Neural cell (in vitro differentiated cells): ENCODE measurements at regions not wholly inside any gene's neighbourhood (a gene's known extent, or its start where the extent isn't known, plus 50 kb on each side); places are given as distances from the start of the nearest gene placed in this dataset.

ENCODE experiments used
- H2AFZ ChIP-seq: fragments of 200-600, 300-800 bp; sonication (generic), shearing (Covaris generic); 2 replicates; pipeline ENCODE4 v1.6.0; 2014; ENCODE audit warnings: low read depth, mild to moderate bottlenecking, antibody characterized with exemption, low read length, moderate library complexity
- H3F3A ChIP-seq: fragments of 200-600 bp; shearing (Covaris generic); 2 replicates; pipeline ENCODE4 v1.6.1; 2016; ENCODE audit warnings: mild to moderate bottlenecking, moderate library complexity, mixed read lengths, antibody characterized with exemption, low read length; ENCODE audit not compliant: insufficient read depth, poor library complexity, severe bottlenecking
- H3K27ac ChIP-seq: fragments of 200-600, 300-800 bp; sonication (generic), shearing (Covaris generic); 2 replicates; pipeline ENCODE4 v1.5.1; 2014; ENCODE audit warnings: mild to moderate bottlenecking, low read length, moderate library complexity
- H3K27me3 ChIP-seq: fragments of 300-800, 200-600 bp; sonication (generic), shearing (Covaris generic); 2 replicates; pipeline ENCODE4 v1.6.0; 2014; ENCODE audit warnings: mild to moderate bottlenecking, low read depth, low read length, moderate library complexity; ENCODE audit not compliant: insufficient read depth
- H3K36me3 ChIP-seq: fragments of 300-800, 200-600 bp; sonication (generic), shearing (Covaris generic); 2 replicates; pipeline ENCODE4 v1.5.1; 2014; ENCODE audit warnings: mild to moderate bottlenecking, antibody characterized with exemption, low read length, moderate library complexity; ENCODE audit not compliant: insufficient read depth
- H3K4me2 ChIP-seq: fragments of 300-800, 200-600 bp; sonication (generic), shearing (Covaris generic); 2 replicates; pipeline ENCODE4 v1.6.0; 2014; ENCODE audit warnings: mild to moderate bottlenecking, low read length
- H3K4me3 ChIP-seq: fragments of 300-800, 200-600 bp; sonication (generic), shearing (Covaris generic); 2 replicates; pipeline ENCODE4 v1.5.1; 2014; ENCODE audit warnings: mild to moderate bottlenecking, low read length, moderate library complexity
- H3K79me2 ChIP-seq: fragments of 200-600 bp; shearing (Covaris generic); replicated peaks from 2 replicates; pipeline ENCODE4 v1.6.0; 2014; ENCODE audit warnings: mild to moderate bottlenecking, low read length, moderate library complexity; ENCODE audit not compliant: insufficient read depth
- H3K9ac ChIP-seq: fragments of 300-800, 200-600 bp; sonication (generic), shearing (Covaris generic); 2 replicates; pipeline ENCODE4 v1.6.1; 2016; ENCODE audit warnings: mild to moderate bottlenecking, low read length, mixed read lengths
- H3K9me2 ChIP-seq: fragments of 200-600 bp; shearing (Covaris generic); 2 replicates; pipeline ENCODE4 v1.6.1; 2016; ENCODE audit warnings: mild to moderate bottlenecking, low read length, mixed read lengths; ENCODE audit not compliant: insufficient read depth
- H3K9me3 ChIP-seq: fragments of 200-600, 300-800 bp; sonication (generic), shearing (Covaris generic); 2 replicates; pipeline ENCODE4 v1.6.1; 2016; ENCODE audit warnings: mild to moderate bottlenecking, mixed run types, low read length, moderate library complexity, mixed read lengths
- H4K20me1 ChIP-seq: fragments of 200-600 bp; shearing (Covaris generic); 2 replicates; pipeline ENCODE4 v1.6.1; 2016; ENCODE audit warnings: mild to moderate bottlenecking, mixed run types; ENCODE audit not compliant: insufficient read depth
- EP300 ChIP-seq: fragments of 450-650 bp; conservative IDR thresholded peaks from 2 replicates; pipeline ENCODE4 v1.6.1; 2014; ENCODE audit warnings: antibody characterized with exemption, mild to moderate bottlenecking, moderate library complexity; ENCODE audit not compliant: poor library complexity, severe bottlenecking
- EZH2 ChIP-seq: fragments of 200-600, 300-800 bp; shearing (Covaris generic), sonication (generic); IDR thresholded peaks from 2 replicates; pipeline ENCODE4 v1.6.1; 2014; ENCODE audit warnings: antibody characterized with exemption, low read length, borderline replicate concordance, mild to moderate bottlenecking; ENCODE audit not compliant: insufficient read depth, poor library complexity, severe bottlenecking
- MXI1 ChIP-seq: fragments of 450-650 bp; conservative IDR thresholded peaks from 2 replicates; pipeline ENCODE4 v1.6.1; 2014; ENCODE audit warnings: antibody characterized with exemption, mild to moderate bottlenecking; ENCODE audit not compliant: poor library complexity, severe bottlenecking
- POLR2AphosphoS5 ChIP-seq: IDR thresholded peaks from 2 replicates; pipeline ENCODE4 v1.6.1; 2012
- RAD21 ChIP-seq: fragments of 450-650 bp; conservative IDR thresholded peaks from 2 replicates; pipeline ENCODE4 v1.6.1; 2014; ENCODE audit warnings: antibody characterized with exemption, mild to moderate bottlenecking, moderate library complexity
- SMC3 ChIP-seq: fragments of 450-650 bp; conservative IDR thresholded peaks from 2 replicates; pipeline ENCODE4 v1.6.1; 2014; ENCODE audit warnings: antibody characterized with exemption, mild to moderate bottlenecking, moderate library complexity; ENCODE audit not compliant: poor library complexity
- TAF1 ChIP-seq: IDR thresholded peaks from 2 replicates; pipeline ENCODE4 v1.6.1; 2012; ENCODE audit warnings: low read depth
- TF ChIP-seq, protein P1 (sequence below): IDR thresholded peaks from 2 replicates; pipeline ENCODE4 v1.6.1; 2012; ENCODE audit warnings: borderline replicate concordance
- TF ChIP-seq, protein P2 (sequence below): fragments of 450-650 bp; IDR thresholded peaks from 2 replicates; pipeline ENCODE4 v1.5.1; 2014; ENCODE audit warnings: antibody characterized with exemption, mild to moderate bottlenecking, moderate library complexity; ENCODE audit not compliant: poor library complexity, severe bottlenecking

DNA sequence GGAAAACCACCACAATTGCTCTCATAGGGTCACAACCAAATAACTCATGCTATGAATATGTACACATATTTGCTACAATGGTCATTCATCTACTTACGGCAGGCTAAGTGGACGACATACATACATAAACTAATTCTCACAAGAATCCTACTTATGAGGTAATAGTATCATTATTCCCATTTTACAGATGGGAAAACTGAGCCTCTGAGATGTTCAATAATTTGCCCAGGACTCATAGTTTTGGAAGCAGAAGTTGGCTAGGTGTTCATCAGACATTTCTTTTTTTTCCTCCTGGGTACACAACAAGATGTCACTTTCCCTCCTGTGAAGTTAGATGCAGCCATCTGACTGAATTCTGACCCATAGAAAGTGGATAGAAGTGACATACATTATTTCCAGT lies 89.0 kb upstream of the PKDCC start:
- no peak overlapping the region for H3K27ac ChIP-seq

DNA sequence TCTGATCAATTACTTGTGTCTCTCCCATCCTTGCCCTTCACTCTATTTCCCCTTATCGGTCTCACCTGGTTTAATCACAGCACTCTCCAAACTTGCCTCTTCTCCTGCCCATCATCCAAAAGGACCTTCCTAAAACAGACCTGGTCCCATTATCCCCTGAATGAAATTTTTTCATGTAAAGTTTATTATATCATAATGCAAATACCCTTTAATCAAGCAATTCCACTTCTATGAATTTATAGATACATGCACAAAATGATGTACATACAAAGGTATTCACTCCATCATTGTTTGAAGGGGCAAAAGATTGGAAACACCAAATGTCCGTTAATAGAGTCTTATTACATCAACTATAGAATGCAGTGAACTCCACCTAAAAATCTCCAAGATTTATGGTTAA lies 88.1 kb upstream of the PKDCC start:
- Histone ChIP-seq H3K4me2 (no peak overlapping the region), H3K9me2 (no peaks in the 10 kb centered on the region), H3K36me3 (no peaks in the 10 kb centered on the region), H3K4me3 (no peak overlapping the region), H3K9me3 (no peaks in the 10 kb centered on the region), H3K27ac (no peak overlapping the region), H3K9ac (no peak overlapping the region), H2AFZ (no peak overlapping the region), H3K27me3 (no peaks in the 10 kb centered on the region), H3K79me2 (no peaks in the 10 kb centered on the region), H3F3A (no peaks in the 10 kb centered on the region), H4K20me1 (no peaks in the 10 kb centered on the region)
- TF ChIP-seq, protein P1, sequence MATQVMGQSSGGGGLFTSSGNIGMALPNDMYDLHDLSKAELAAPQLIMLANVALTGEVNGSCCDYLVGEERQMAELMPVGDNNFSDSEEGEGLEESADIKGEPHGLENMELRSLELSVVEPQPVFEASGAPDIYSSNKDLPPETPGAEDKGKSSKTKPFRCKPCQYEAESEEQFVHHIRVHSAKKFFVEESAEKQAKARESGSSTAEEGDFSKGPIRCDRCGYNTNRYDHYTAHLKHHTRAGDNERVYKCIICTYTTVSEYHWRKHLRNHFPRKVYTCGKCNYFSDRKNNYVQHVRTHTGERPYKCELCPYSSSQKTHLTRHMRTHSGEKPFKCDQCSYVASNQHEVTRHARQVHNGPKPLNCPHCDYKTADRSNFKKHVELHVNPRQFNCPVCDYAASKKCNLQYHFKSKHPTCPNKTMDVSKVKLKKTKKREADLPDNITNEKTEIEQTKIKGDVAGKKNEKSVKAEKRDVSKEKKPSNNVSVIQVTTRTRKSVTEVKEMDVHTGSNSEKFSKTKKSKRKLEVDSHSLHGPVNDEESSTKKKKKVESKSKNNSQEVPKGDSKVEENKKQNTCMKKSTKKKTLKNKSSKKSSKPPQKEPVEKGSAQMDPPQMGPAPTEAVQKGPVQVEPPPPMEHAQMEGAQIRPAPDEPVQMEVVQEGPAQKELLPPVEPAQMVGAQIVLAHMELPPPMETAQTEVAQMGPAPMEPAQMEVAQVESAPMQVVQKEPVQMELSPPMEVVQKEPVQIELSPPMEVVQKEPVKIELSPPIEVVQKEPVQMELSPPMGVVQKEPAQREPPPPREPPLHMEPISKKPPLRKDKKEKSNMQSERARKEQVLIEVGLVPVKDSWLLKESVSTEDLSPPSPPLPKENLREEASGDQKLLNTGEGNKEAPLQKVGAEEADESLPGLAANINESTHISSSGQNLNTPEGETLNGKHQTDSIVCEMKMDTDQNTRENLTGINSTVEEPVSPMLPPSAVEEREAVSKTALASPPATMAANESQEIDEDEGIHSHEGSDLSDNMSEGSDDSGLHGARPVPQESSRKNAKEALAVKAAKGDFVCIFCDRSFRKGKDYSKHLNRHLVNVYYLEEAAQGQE = no peak
- TF ChIP-seq SMC3 (no peak), RAD21 (no peak), POLR2AphosphoS5 (no peak), TAF1 (no peak), EZH2 (no peak), MXI1 (no peak), EP300 (no peak)
- TF ChIP-seq, protein P2, sequence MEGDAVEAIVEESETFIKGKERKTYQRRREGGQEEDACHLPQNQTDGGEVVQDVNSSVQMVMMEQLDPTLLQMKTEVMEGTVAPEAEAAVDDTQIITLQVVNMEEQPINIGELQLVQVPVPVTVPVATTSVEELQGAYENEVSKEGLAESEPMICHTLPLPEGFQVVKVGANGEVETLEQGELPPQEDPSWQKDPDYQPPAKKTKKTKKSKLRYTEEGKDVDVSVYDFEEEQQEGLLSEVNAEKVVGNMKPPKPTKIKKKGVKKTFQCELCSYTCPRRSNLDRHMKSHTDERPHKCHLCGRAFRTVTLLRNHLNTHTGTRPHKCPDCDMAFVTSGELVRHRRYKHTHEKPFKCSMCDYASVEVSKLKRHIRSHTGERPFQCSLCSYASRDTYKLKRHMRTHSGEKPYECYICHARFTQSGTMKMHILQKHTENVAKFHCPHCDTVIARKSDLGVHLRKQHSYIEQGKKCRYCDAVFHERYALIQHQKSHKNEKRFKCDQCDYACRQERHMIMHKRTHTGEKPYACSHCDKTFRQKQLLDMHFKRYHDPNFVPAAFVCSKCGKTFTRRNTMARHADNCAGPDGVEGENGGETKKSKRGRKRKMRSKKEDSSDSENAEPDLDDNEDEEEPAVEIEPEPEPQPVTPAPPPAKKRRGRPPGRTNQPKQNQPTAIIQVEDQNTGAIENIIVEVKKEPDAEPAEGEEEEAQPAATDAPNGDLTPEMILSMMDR = no peak

More for the DNA sequence above, 89.0 kb upstream of the PKDCC start:
- Histone ChIP-seq H4K20me1 (no peaks in the 10 kb centered on the region), H3K4me2 (no peak overlapping the region), H3K9ac (no peak overlapping the region), H3K9me3 (no peaks in the 10 kb centered on the region), H3K36me3 (no peaks in the 10 kb centered on the region), H3K4me3 (no peak overlapping the region), H3F3A (no peaks in the 10 kb centered on the region), H3K9me2 (no peaks in the 10 kb centered on the region), H3K79me2 (no peaks in the 10 kb centered on the region), H3K27me3 (no peaks in the 10 kb centered on the region), H2AFZ (no peak overlapping the region)
- no peak for TF ChIP-seq TAF1
- TF ChIP-seq POLR2AphosphoS5 = no peak
- no peak for TF ChIP-seq EZH2
